Ishikawa (cell line): ENCODE measurements at regions not wholly inside any gene's neighbourhood (a gene's known extent, or its start where the extent isn't known, plus 50 kb on each side); places are given as distances from the start of the nearest gene placed in this dataset.

Experiments
- CEBPB ChIP-seq: IDR thresholded peaks from 2 replicates; pipeline ENCODE4 v1.6.1; 2012
- CREB1 ChIP-seq: IDR thresholded peaks from 2 replicates; pipeline ENCODE4 v1.6.1; 2012; ENCODE audit warnings: low read depth
- EGR1 ChIP-seq: IDR thresholded peaks from 2 replicates; pipeline ENCODE4 v1.6.1; 2012
- EP300 ChIP-seq: IDR thresholded peaks from 2 replicates; pipeline ENCODE4 v1.6.1; 2012; ENCODE audit warnings: borderline replicate concordance
- FOXM1 ChIP-seq: IDR thresholded peaks from 2 replicates; pipeline ENCODE4 v1.6.1; 2012; ENCODE audit warnings: low read depth, borderline replicate concordance
- NFIC ChIP-seq: IDR thresholded peaks from 2 replicates; pipeline ENCODE4 v1.6.1; 2012
- RAD21 ChIP-seq: IDR thresholded peaks from 2 replicates; pipeline ENCODE4 v1.6.1; 2012; ENCODE audit warnings: low read depth
- TAF1 ChIP-seq: IDR thresholded peaks from 2 replicates; pipeline ENCODE4 v1.6.1; 2012; ENCODE audit warnings: low read depth, mild to moderate bottlenecking
- TEAD4 ChIP-seq: IDR thresholded peaks from 2 replicates; pipeline ENCODE4 v1.6.1; 2012
- YY1 ChIP-seq: IDR thresholded peaks from 2 replicates; pipeline ENCODE4 v1.6.1; 2012; ENCODE audit warnings: low read depth
- ZBTB7A ChIP-seq: IDR thresholded peaks from 2 replicates; pipeline ENCODE4 v1.6.1; 2012; ENCODE audit warnings: low read depth
- TF ChIP-seq, protein P1 (sequence below): IDR thresholded peaks from 2 replicates; pipeline ENCODE4 v1.6.1; 2012
- TF ChIP-seq, protein P2 (sequence below): IDR thresholded peaks from 2 replicates; pipeline ENCODE4 v1.6.1; 2012; ENCODE audit warnings: low read depth, mild to moderate bottlenecking

- TF ChIP-seq EP300 (no peak), EGR1 (no peak), FOXM1 (no peak), CEBPB (no peak), CREB1 (no peak), ZBTB7A (no peak), RAD21 (no peak), NFIC (no peak), TAF1 (no peak), TEAD4 (no peak), YY1 (no peak)
- TF ChIP-seq, protein P1, sequence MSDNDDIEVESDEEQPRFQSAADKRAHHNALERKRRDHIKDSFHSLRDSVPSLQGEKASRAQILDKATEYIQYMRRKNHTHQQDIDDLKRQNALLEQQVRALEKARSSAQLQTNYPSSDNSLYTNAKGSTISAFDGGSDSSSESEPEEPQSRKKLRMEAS, result no peak
- TF ChIP-seq, protein P2, sequence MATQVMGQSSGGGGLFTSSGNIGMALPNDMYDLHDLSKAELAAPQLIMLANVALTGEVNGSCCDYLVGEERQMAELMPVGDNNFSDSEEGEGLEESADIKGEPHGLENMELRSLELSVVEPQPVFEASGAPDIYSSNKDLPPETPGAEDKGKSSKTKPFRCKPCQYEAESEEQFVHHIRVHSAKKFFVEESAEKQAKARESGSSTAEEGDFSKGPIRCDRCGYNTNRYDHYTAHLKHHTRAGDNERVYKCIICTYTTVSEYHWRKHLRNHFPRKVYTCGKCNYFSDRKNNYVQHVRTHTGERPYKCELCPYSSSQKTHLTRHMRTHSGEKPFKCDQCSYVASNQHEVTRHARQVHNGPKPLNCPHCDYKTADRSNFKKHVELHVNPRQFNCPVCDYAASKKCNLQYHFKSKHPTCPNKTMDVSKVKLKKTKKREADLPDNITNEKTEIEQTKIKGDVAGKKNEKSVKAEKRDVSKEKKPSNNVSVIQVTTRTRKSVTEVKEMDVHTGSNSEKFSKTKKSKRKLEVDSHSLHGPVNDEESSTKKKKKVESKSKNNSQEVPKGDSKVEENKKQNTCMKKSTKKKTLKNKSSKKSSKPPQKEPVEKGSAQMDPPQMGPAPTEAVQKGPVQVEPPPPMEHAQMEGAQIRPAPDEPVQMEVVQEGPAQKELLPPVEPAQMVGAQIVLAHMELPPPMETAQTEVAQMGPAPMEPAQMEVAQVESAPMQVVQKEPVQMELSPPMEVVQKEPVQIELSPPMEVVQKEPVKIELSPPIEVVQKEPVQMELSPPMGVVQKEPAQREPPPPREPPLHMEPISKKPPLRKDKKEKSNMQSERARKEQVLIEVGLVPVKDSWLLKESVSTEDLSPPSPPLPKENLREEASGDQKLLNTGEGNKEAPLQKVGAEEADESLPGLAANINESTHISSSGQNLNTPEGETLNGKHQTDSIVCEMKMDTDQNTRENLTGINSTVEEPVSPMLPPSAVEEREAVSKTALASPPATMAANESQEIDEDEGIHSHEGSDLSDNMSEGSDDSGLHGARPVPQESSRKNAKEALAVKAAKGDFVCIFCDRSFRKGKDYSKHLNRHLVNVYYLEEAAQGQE, result no peak
Observed at GRCh38 chr15:61379005-61379404, 149.9 kb upstream of the RORA start.
